K562 (cell line): ENCODE measurements at regions not wholly inside any gene's neighbourhood (a gene's known extent, or its start where the extent isn't known, plus 50 kb on each side); places are given as distances from the start of the nearest gene placed in this dataset.

Experiments used
- ATAC-seq: fragments of 200-7000 bp; cut with Tn5 transposase; 3 replicates; pipeline ENCODE4 v1.9.1; 2020; ENCODE audit warnings: moderate library complexity
- BruUV-seq: library from RNA; stranded (reverse); fragments of 400-500 nt; replicated peaks from 2 replicates; lab custom pipeline; 2021; lab: Mats Ljungman, UMichigan
- CTCF ChIA-PET: fragments of 300-600 bp; formaldehyde crosslinking; extraction: SDS; loops from one replicate; lab custom pipeline; 2021; ENCODE audit warnings: low intra/inter-chr PET ratio; lab: Yijun Ruan, JAX
- POLR2A ChIA-PET: fragments of 300-600, 350-650 bp; sonication (Branson Sonifier 250); formaldehyde crosslinking; extraction: SDS; loops from one replicate; lab custom pipeline; 2021; ENCODE audit warnings: antibody characterized with exemption, inconsistent platforms; lab: Yijun Ruan, JAX
- DNase-seq, 4 experiments: peaks; one replicate each; pipeline versions ENCODE4 v3.0.0 to v3.0.0-alpha.2; 2011 to 2018; ENCODE audit warnings: low spot score in 3 of 4, mixed read lengths in 3 of 4; ENCODE audit errors: extremely low read depth in 1 of 4
- FAIRE-seq: peaks from 2 replicates; lab custom pipeline; 2011; peaks lifted over from hg19 to GRCh38; lab: Jason Lieb, UNC
- H2AFZ ChIP-seq: 2 replicates; pipeline ENCODE4 v1.6.0; 2011; ENCODE audit warnings: low read depth, low read length, control low read depth, inconsistent platforms
- H3K27ac ChIP-seq: fragments of 200-600 bp; 3 replicates; pipeline ENCODE4 v1.8.0; 2011; ENCODE audit warnings: low read depth, mild to moderate bottlenecking, control low read depth, inconsistent platforms, low read length, moderate library complexity, mixed read lengths; ENCODE audit errors: extremely low read depth
- H3K27me3 ChIP-seq, 2 experiments: fragments of 300-600 bp in 1 of 2; 2 replicates in 1 of 2; 3 replicates in 1 of 2; pipeline versions ENCODE4 v1.6.0 to v1.8.0; 2011; ENCODE audit warnings: inconsistent platforms in 2 of 2, low read length in 2 of 2, mild to moderate bottlenecking in 1 of 2, mixed read lengths in 1 of 2, moderate library complexity in 1 of 2; ENCODE audit not compliant: control insufficient read depth in 2 of 2, insufficient read depth in 2 of 2
- H3K36me3 ChIP-seq: fragments of 300-600 bp; 3 replicates; pipeline ENCODE4 v1.8.0; 2011; ENCODE audit warnings: mild to moderate bottlenecking, low read length, inconsistent platforms; ENCODE audit not compliant: control insufficient read depth, insufficient read depth
- H3K4me1 ChIP-seq, 2 experiments: fragments of 200-600 bp in 1 of 2; replicated peaks in 1 of 2; 2 replicates in 1 of 2; 3 replicates in 1 of 2; pipeline versions ENCODE4 v1.5.1 to v1.8.0; 2011; ENCODE audit warnings: inconsistent platforms in 2 of 2, low read length in 2 of 2, mild to moderate bottlenecking in 1 of 2, mixed read lengths in 1 of 2, moderate library complexity in 1 of 2; ENCODE audit not compliant: control insufficient read depth in 2 of 2, insufficient read depth in 2 of 2
- H3K4me2 ChIP-seq: 2 replicates; pipeline ENCODE4 v1.6.1; 2011; ENCODE audit warnings: low read length, control low read depth, inconsistent platforms, mixed read lengths; ENCODE audit not compliant: insufficient read depth
- H3K4me3 ChIP-seq: fragments of 200-600 bp; sonication (generic), shearing (Covaris generic); 2 replicates; pipeline ENCODE4 v1.5.1; 2016; ENCODE audit warnings: control low read depth, inconsistent platforms
- H3K79me2 ChIP-seq: fragments of 200-600 bp; 3 replicates; pipeline ENCODE4 v1.8.0; 2011; ENCODE audit warnings: low read length, inconsistent platforms; ENCODE audit not compliant: control insufficient read depth, insufficient read depth
- H3K9ac ChIP-seq, 2 experiments: 2 replicates each; pipeline versions ENCODE4 v1.6.0 to v1.6.1; 2011; ENCODE audit warnings: low read depth in 2 of 2, low read length in 2 of 2, control low read depth in 1 of 2, inconsistent platforms in 1 of 2, mild to moderate bottlenecking in 1 of 2, mixed read lengths in 1 of 2; ENCODE audit not compliant: insufficient read depth in 1 of 2
- H3K9me1 ChIP-seq: one replicate; pipeline ENCODE4 v1.6.0; 2011; ENCODE audit warnings: inconsistent platforms, mild to moderate bottlenecking, low read length, moderate library complexity; ENCODE audit not compliant: control insufficient read depth, insufficient read depth
- H3K9me3 ChIP-seq: replicated peaks from 2 replicates; pipeline ENCODE4 v1.5.1; 2011; ENCODE audit warnings: low read depth, low read length, inconsistent platforms; ENCODE audit not compliant: control insufficient read depth, insufficient read depth
- H4K20me1 ChIP-seq: replicated peaks from 2 replicates; pipeline ENCODE4 v1.6.1; 2011; ENCODE audit warnings: low read length, inconsistent platforms, mixed read lengths; ENCODE audit not compliant: control insufficient read depth, insufficient read depth
- BRCA1 ChIP-seq, 2 experiments: fragments of 450-650 bp in 1 of 2; sonication (generic) in 1 of 2; formaldehyde crosslinking in 1 of 2; IDR thresholded peaks; 2 replicates each; pipeline versions ENCODE4 v1.5.0 to v1.6.1; 2017 to 2020; ENCODE audit warnings: mild to moderate bottlenecking in 1 of 2, missing genetic modification reagents in 1 of 2
- BRF1 ChIP-seq: IDR thresholded peaks from 3 replicates; pipeline ENCODE4 v1.6.1; 2011; ENCODE audit warnings: borderline replicate concordance, mild to moderate bottlenecking; ENCODE audit not compliant: insufficient read length; ENCODE audit errors: extremely low read depth
- ELF4 ChIP-seq: fragments of 450-650 bp; formaldehyde crosslinking; IDR thresholded peaks from 2 replicates; pipeline ENCODE4 v1.4.0; 2022; ENCODE audit warnings: missing genetic modification characterization
- EWSR1 ChIP-seq: fragments of 450-650 bp; IDR thresholded peaks from 2 replicates; pipeline ENCODE4 v1.6.1; 2018; ENCODE audit warnings: borderline replicate concordance, mild to moderate bottlenecking, low read depth, moderate library complexity; ENCODE audit not compliant: partially characterized antibody
- HEY1 ChIP-seq: fragments of 250-450 bp; sonication (Bioruptor Pico); IDR thresholded peaks from 2 replicates; pipeline ENCODE4 v1.5.0; 2020; ENCODE audit warnings: mild to moderate bottlenecking, moderate library complexity, borderline replicate concordance
- NR1H2 ChIP-seq: sonication (generic); formaldehyde crosslinking; IDR thresholded peaks from 2 replicates; pipeline ENCODE4 v1.4.0; 2020; ENCODE audit warnings: mild to moderate bottlenecking, missing genetic modification reagents
- PPARD ChIP-seq: fragments of 250-450 bp; sonication (Bioruptor Pico); IDR thresholded peaks from 2 replicates; pipeline ENCODE4 v1.8.0; 2022; ENCODE audit warnings: inconsistent platforms, mild to moderate bottlenecking, moderate library complexity
- PRPF4 ChIP-seq: fragments of 200-400 bp; formaldehyde crosslinking; IDR thresholded peaks from one replicate; pipeline ENCODE4 v1.6.1; 2017; ENCODE audit warnings: low read length, low read depth, mild to moderate bottlenecking; ENCODE audit not compliant: insufficient read depth, poor library complexity, severe bottlenecking
- TAF9B ChIP-seq: fragments of 450-650 bp; IDR thresholded peaks from 2 replicates; pipeline ENCODE4 v1.6.1; 2018; ENCODE audit warnings: mild to moderate bottlenecking; ENCODE audit not compliant: partially characterized antibody
- THRA ChIP-seq: fragments of 450-650 bp; IDR thresholded peaks from 2 replicates; pipeline ENCODE4 v1.6.1; 2017; ENCODE audit warnings: mild to moderate bottlenecking, moderate library complexity
- USF1 ChIP-seq: sonication (generic); formaldehyde crosslinking; IDR thresholded peaks from 2 replicates; pipeline ENCODE4 v1.9.0; 2022; ENCODE audit warnings: mild to moderate bottlenecking, missing genetic modification reagents
- ZBTB8A ChIP-seq: fragments of 450-650 bp; IDR thresholded peaks from 2 replicates; pipeline ENCODE4 v1.6.1; 2018; ENCODE audit warnings: mild to moderate bottlenecking, moderate library complexity; ENCODE audit not compliant: partially characterized antibody
- ZNF41 ChIP-seq: fragments of 250-450 bp; sonication (Bioruptor Pico); conservative IDR thresholded peaks from 2 replicates; pipeline ENCODE4 v1.4.0; 2020; ENCODE audit warnings: mild to moderate bottlenecking
- WGBS: fragments of 100-300 bp; shearing (Covaris generic); methylation state at CpG from one replicate; pipeline ENCODE4 v1.1.6; 2016; ENCODE audit warnings: low coverage, mixed read lengths; ENCODE audit not compliant: insufficient coverage; ENCODE audit errors: missing lambda C conversion rate; 5-methylcytosine and 5-hydroxymethylcytosine counted together
- in situ Hi-C: fragments of 300-500 bp; cut with MboI; formaldehyde crosslinking; loops from 4 replicates; pipeline ENCODE4 v1.15.0; 2018; ENCODE audit warnings: inconsistent platforms, mixed read lengths
- intact Hi-C: fragments of 100-400 bp; cut with micrococcal nuclease; formaldehyde crosslinking; loops from 2 replicates; pipeline ENCODE4 v1.14.2; 2022
- TF ChIP-seq, protein P1 (sequence below): fragments of 250-450 bp; sonication (Bioruptor Pico); IDR thresholded peaks from 2 replicates; pipeline ENCODE4 v1.5.0; 2020; ENCODE audit warnings: mild to moderate bottlenecking

DNA sequence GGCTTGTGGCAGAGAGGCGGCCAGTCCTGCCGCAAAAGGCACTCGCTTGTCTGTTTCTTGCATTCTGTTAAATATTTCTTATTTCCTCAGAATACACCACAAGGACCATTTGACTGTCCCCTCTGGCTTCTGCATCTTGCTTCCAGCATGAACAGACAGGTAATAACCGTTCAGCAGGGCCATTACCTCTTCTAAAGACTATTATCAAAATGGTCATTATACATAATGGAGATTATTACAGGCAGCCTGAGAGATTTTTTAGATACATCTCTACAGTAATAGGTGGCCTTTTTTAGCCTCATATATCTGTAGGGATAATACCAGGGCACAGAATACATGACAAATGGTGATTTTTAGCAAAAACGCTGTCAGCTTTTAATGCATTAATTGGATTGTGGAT lies 382.0 kb downstream of the PSAT1 start:
- H3K4me2 ChIP-seq: no peak overlapping the region
- no peaks in the 10 kb centered on the region for H4K20me1 ChIP-seq
- no peaks in the 10 kb centered on the region for H3K36me3 ChIP-seq
- CTCF ChIA-PET: no interaction called here
- H3K9me1 ChIP-seq: no peaks in the 10 kb centered on the region
- H3K27me3 ChIP-seq: no peaks in the 10 kb centered on the region
- TF ChIP-seq PPARD (CRISPR knock-in tag) (no peak), BRCA1 (IDR thresholded peaks at IDR 0.05) (no peak), BRCA1 (CRISPR knock-in tag; IDR thresholded peaks at IDR 0.05) (no peak), USF1 (no peak)
- TF ChIP-seq, all 486 proteins: peak for 0
- no peak for FAIRE-seq
- DNase-seq: no peak
- in situ Hi-C loops: no loop called here
- no TSS peak for BruUV-seq
- no peak overlapping the region for H3K4me3 ChIP-seq
- no peaks in the 10 kb centered on the region for H3K4me1 ChIP-seq
- intact Hi-C loops: no loop called here
- POLR2A ChIA-PET: no interaction called here
- H3K79me2 ChIP-seq: no peaks in the 10 kb centered on the region
- no peaks in the 10 kb centered on the region for H3K9me3 ChIP-seq
- no peak for ATAC-seq
- H3K27ac ChIP-seq: no peak overlapping the region
- WGBS: 0% methylated on average over 4 of the region's 5 CpGs
- no peak overlapping the region for H3K9ac ChIP-seq
- H2AFZ ChIP-seq: no peak overlapping the region

- 3% methylated on average over 3 of the region's 3 CpGs for WGBS
- no peak for ATAC-seq
- no peak overlapping the region for H3K4me2 ChIP-seq
- no peaks in the 10 kb centered on the region for H3K27me3 ChIP-seq
- H3K36me3 ChIP-seq: no peaks in the 10 kb centered on the region
- no peak for DNase-seq
- no peak for FAIRE-seq
- no TSS peak for BruUV-seq
- H4K20me1 ChIP-seq: no peaks in the 10 kb centered on the region
- H3K9ac ChIP-seq: no peak overlapping the region
- H3K4me1 ChIP-seq: no peaks in the 10 kb centered on the region
- H3K79me2 ChIP-seq: no peaks in the 10 kb centered on the region
- CTCF ChIA-PET: no interaction called here
- H3K9me1 ChIP-seq: no peaks in the 10 kb centered on the region
- no peak overlapping the region for H2AFZ ChIP-seq
- in situ Hi-C loops (no loop called here), intact Hi-C loops (no loop called here)
- H3K9me3 ChIP-seq: no peaks in the 10 kb centered on the region
- H3K4me3 ChIP-seq: no peak overlapping the region
- POLR2A ChIA-PET: no interaction called here
- no peak overlapping the region for H3K27ac ChIP-seq
- TF ChIP-seq ZBTB8A: no peak
- no peak for TF ChIP-seq HEY1
- no peak for TF ChIP-seq NR1H2 (CRISPR knock-in tag)
- TF ChIP-seq PRPF4: no peak
- no peak for TF ChIP-seq EWSR1
- no peak for TF ChIP-seq ZNF41 (CRISPR knock-in tag)
- TF ChIP-seq TAF9B: no peak
- TF ChIP-seq ELF4 (CRISPR knock-in tag): no peak
- TF ChIP-seq, protein P1, sequence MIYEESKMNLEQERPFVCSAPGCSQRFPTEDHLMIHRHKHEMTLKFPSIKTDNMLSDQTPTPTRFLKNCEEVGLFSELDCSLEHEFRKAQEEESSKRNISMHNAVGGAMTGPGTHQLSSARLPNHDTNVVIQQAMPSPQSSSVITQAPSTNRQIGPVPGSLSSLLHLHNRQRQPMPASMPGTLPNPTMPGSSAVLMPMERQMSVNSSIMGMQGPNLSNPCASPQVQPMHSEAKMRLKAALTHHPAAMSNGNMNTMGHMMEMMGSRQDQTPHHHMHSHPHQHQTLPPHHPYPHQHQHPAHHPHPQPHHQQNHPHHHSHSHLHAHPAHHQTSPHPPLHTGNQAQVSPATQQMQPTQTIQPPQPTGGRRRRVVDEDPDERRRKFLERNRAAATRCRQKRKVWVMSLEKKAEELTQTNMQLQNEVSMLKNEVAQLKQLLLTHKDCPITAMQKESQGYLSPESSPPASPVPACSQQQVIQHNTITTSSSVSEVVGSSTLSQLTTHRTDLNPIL (CRISPR knock-in tag): no peak
- no peak for TF ChIP-seq THRA
- TF ChIP-seq BRF1: no peak
Observed at GRCh38 chr9:78680196-78680595, 383.3 kb downstream of the PSAT1 start.
